ENCODE measurements at regions not wholly inside any gene's neighbourhood (a gene's known extent, or its start where the extent isn't known, plus 50 kb on each side); places are given as distances from the start of the nearest gene placed in this dataset.

GRCh38 chr18:55910296-55910695 lies 322.3 kb upstream of the TCF4 start:
- TF ChIP-seq, protein P1, sequence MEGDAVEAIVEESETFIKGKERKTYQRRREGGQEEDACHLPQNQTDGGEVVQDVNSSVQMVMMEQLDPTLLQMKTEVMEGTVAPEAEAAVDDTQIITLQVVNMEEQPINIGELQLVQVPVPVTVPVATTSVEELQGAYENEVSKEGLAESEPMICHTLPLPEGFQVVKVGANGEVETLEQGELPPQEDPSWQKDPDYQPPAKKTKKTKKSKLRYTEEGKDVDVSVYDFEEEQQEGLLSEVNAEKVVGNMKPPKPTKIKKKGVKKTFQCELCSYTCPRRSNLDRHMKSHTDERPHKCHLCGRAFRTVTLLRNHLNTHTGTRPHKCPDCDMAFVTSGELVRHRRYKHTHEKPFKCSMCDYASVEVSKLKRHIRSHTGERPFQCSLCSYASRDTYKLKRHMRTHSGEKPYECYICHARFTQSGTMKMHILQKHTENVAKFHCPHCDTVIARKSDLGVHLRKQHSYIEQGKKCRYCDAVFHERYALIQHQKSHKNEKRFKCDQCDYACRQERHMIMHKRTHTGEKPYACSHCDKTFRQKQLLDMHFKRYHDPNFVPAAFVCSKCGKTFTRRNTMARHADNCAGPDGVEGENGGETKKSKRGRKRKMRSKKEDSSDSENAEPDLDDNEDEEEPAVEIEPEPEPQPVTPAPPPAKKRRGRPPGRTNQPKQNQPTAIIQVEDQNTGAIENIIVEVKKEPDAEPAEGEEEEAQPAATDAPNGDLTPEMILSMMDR (IDR thresholded peaks at IDR 0.05): no peak
- no peak for TF ChIP-seq POLR2A (IDR thresholded peaks at IDR 0.05)
